SK-N-SH (cell line): ENCODE measurements at regions not wholly inside any gene's neighbourhood (a gene's known extent, or its start where the extent isn't known, plus 50 kb on each side); places are given as distances from the start of the nearest gene placed in this dataset.

Experiments used
- CTCF ChIA-PET: fragments of 300-600, 350-600 bp; formaldehyde crosslinking; extraction: SDS; loops from one replicate; lab custom pipeline; 2021; lab: Yijun Ruan, JAX
- POLR2A ChIA-PET: fragments of 350-600 bp; sonication (Branson Sonifier 250); formaldehyde crosslinking; extraction: SDS; loops from one replicate; lab custom pipeline; 2020; ENCODE audit warnings: antibody characterized with exemption, inconsistent platforms; lab: Yijun Ruan, JAX
- DNase-seq: peaks from one replicate; pipeline ENCODE4 v3.0.0; 2012
- H2AFZ ChIP-seq: fragments of 200-600 bp; sonication (generic); 2 replicates; pipeline ENCODE4 v1.8.1; 2016; ENCODE audit warnings: antibody characterized with exemption, mild to moderate bottlenecking, low read depth
- H3F3A ChIP-seq: fragments of 200-600 bp; sonication (generic); replicated peaks from 2 replicates; pipeline ENCODE3; 2016; ENCODE audit warnings: antibody characterized with exemption, mild to moderate bottlenecking; ENCODE audit not compliant: insufficient read depth
- H3K27ac ChIP-seq, 2 experiments: fragments of 200-500 bp in 1 of 2; fragments of 200-600 bp in 1 of 2; sonication (Bioruptor generic) in 1 of 2; sonication (generic), shearing (Covaris generic) in 1 of 2; 2 replicates each; pipeline versions ENCODE4 v1.5.1 to v1.6.1; 2014 to 2016; ENCODE audit warnings: low read depth in 2 of 2, inconsistent platforms in 1 of 2, low read length in 1 of 2, mild to moderate bottlenecking in 1 of 2, mixed read lengths in 1 of 2
- H3K27me3 ChIP-seq: fragments of 200-600 bp; sonication (generic), shearing (Covaris generic); 2 replicates; pipeline ENCODE4 v1.6.1; 2016; ENCODE audit warnings: mixed run types; ENCODE audit not compliant: insufficient read depth
- H3K36me3 ChIP-seq, 2 experiments: fragments of 200-500 bp in 1 of 2; fragments of 200-600 bp in 1 of 2; sonication (Bioruptor generic) in 1 of 2; sonication (generic) in 1 of 2; replicated peaks in 1 of 2; 2 replicates each; pipeline versions ENCODE3 to v1.5.1; 2014 to 2016; ENCODE audit warnings: low read length in 1 of 2, mild to moderate bottlenecking in 1 of 2; ENCODE audit not compliant: insufficient read depth in 2 of 2, control insufficient read depth in 1 of 2
- H3K4me1 ChIP-seq, 2 experiments: fragments of 200-500 bp in 1 of 2; fragments of 200-600 bp in 1 of 2; sonication (Bioruptor generic) in 1 of 2; sonication (generic), shearing (Covaris generic) in 1 of 2; 2 replicates each; pipeline versions ENCODE4 v1.5.1 to v1.6.1; 2014 to 2016; ENCODE audit warnings: low read depth in 1 of 2, low read length in 1 of 2, mixed run types in 1 of 2; ENCODE audit not compliant: insufficient read depth in 2 of 2, control insufficient read depth in 1 of 2
- H3K4me2 ChIP-seq: fragments of 200-600 bp; sonication (generic), shearing (Covaris generic); 2 replicates; pipeline ENCODE4 v1.6.1; 2017; ENCODE audit warnings: mixed run types
- H3K4me3 ChIP-seq, 2 experiments: fragments of 200-500 bp in 1 of 2; fragments of 200-600 bp in 1 of 2; sonication (Bioruptor generic) in 1 of 2; sonication (generic), shearing (Covaris generic) in 1 of 2; 2 replicates each; pipeline versions ENCODE4 v1.5.1 to v1.8.1; 2014 to 2016; ENCODE audit warnings: low read depth in 2 of 2, inconsistent platforms in 1 of 2, low read length in 1 of 2, mild to moderate bottlenecking in 1 of 2, mixed read lengths in 1 of 2, moderate library complexity in 1 of 2
- H3K79me2 ChIP-seq: fragments of 200-600 bp; sonication (generic); 2 replicates; pipeline ENCODE4 v1.8.1; 2017; ENCODE audit warnings: mild to moderate bottlenecking; ENCODE audit not compliant: insufficient read depth
- H3K9ac ChIP-seq: fragments of 200-600 bp; sonication (generic); 2 replicates; pipeline ENCODE4 v1.6.1; 2017; ENCODE audit warnings: mixed run types
- H3K9me2 ChIP-seq: fragments of 200-600 bp; sonication (generic); 2 replicates; pipeline ENCODE4 v1.6.1; 2017; ENCODE audit warnings: mixed run types
- H3K9me3 ChIP-seq: fragments of 200-600 bp; sonication (generic); 2 replicates; pipeline ENCODE4 v1.6.1; 2017; ENCODE audit warnings: mixed run types, mild to moderate bottlenecking, moderate library complexity
- H4K20me1 ChIP-seq: fragments of 200-600 bp; sonication (generic); 2 replicates; pipeline ENCODE4 v1.6.1; 2017; ENCODE audit warnings: mild to moderate bottlenecking, mixed run types; ENCODE audit not compliant: insufficient read depth
- CHD2 ChIP-seq: fragments of 150-350 bp; IDR thresholded peaks from 2 replicates; pipeline ENCODE4 v1.6.1; 2018; ENCODE audit warnings: low read length; ENCODE audit not compliant: partially characterized antibody
- ELF1 ChIP-seq: IDR thresholded peaks from 2 replicates; pipeline ENCODE4 v1.4.0; 2012
- EP300 ChIP-seq, 2 experiments: IDR thresholded peaks; 2 replicates each; pipeline versions ENCODE4 v1.4.0 to v1.6.1; 2012; ENCODE audit warnings: borderline replicate concordance in 1 of 2, low read depth in 1 of 2, low read length in 1 of 2
- EZH2phosphoT487 ChIP-seq: fragments of 200-600 bp; sonication (generic); IDR thresholded peaks from 2 replicates; pipeline ENCODE4 v1.6.1; 2017; ENCODE audit warnings: low read depth, mixed run types, mild to moderate bottlenecking, antibody characterized with exemption, moderate library complexity, borderline replicate concordance
- FOXJ3 ChIP-seq: sonication (generic); formaldehyde crosslinking; IDR thresholded peaks from 2 replicates; pipeline ENCODE4 v1.5.1; 2020; ENCODE audit warnings: mild to moderate bottlenecking, missing genetic modification reagents
- IRF3 ChIP-seq: fragments of 150-350 bp; IDR thresholded peaks from 2 replicates; pipeline ENCODE4 v1.6.1; 2016; ENCODE audit warnings: mild to moderate bottlenecking, low read depth, low read length
- MEF2A ChIP-seq: IDR thresholded peaks from 2 replicates; pipeline ENCODE4 v1.4.0; 2012; ENCODE audit warnings: low read depth, borderline replicate concordance
- MXI1 ChIP-seq: IDR thresholded peaks from 2 replicates; pipeline ENCODE4 v1.6.1; 2012; ENCODE audit warnings: mild to moderate bottlenecking, low read depth, low read length, improper control_type of control experiment
- NFIC ChIP-seq: IDR thresholded peaks from 2 replicates; pipeline ENCODE4 v1.4.0; 2012; ENCODE audit warnings: borderline replicate concordance
- NRF1 ChIP-seq: IDR thresholded peaks from 2 replicates; pipeline ENCODE4 v1.6.1; 2012; ENCODE audit warnings: low read depth, mild to moderate bottlenecking, low read length
- RCOR1 ChIP-seq: fragments of 150-350 bp; IDR thresholded peaks from 2 replicates; pipeline ENCODE4 v1.6.1; 2017; ENCODE audit warnings: antibody characterized with exemption, low read length
- REST ChIP-seq: IDR thresholded peaks from 2 replicates; pipeline ENCODE4 v1.6.1; 2012; ENCODE audit warnings: mild to moderate bottlenecking, low read depth, low read length, moderate library complexity
- RXRA ChIP-seq: IDR thresholded peaks from 2 replicates; pipeline ENCODE4 v1.4.0; 2012; ENCODE audit warnings: low read depth, mild to moderate bottlenecking, borderline replicate concordance
- SIN3A ChIP-seq: IDR thresholded peaks from 2 replicates; pipeline ENCODE4 v1.6.1; 2012; ENCODE audit warnings: low read depth, mild to moderate bottlenecking, low read length, moderate library complexity, borderline replicate concordance
- SMC3 ChIP-seq: IDR thresholded peaks from 2 replicates; pipeline ENCODE4 v1.6.1; 2012; ENCODE audit warnings: low read depth, low read length, improper control_type of control experiment
- TEAD4 ChIP-seq: IDR thresholded peaks from 2 replicates; pipeline ENCODE4 v1.4.0; 2012; ENCODE audit warnings: mild to moderate bottlenecking, borderline replicate concordance; ENCODE audit not compliant: insufficient read depth
- USF1 ChIP-seq: IDR thresholded peaks from 2 replicates; pipeline ENCODE4 v1.4.0; 2012; ENCODE audit warnings: low read depth, borderline replicate concordance
- YY1 ChIP-seq: IDR thresholded peaks from 2 replicates; pipeline ENCODE4 v1.4.0; 2012; ENCODE audit warnings: low read depth, mild to moderate bottlenecking
- WGBS: methylation state at CpG from one replicate; pipeline ENCODE4 v1.1.6; 2017; ENCODE audit warnings: low lambda C conversion rate; 5-methylcytosine and 5-hydroxymethylcytosine counted together

GRCh38 chr7:119964788-119965542 is 308.0 kb upstream of the KCND2 start:
- Histone ChIP-seq H3K27me3 (no peaks in the 10 kb centered on the region), H3K9me2 (no peaks in the 10 kb centered on the region), H4K20me1 (no peaks in the 10 kb centered on the region), H3K79me2 (no peaks in the 10 kb centered on the region), H3K9ac (no peak overlapping the region), H2AFZ (0 out of 2 replicates have a peak overlapping the region, but pooled peaks have one; percentile 2), H3K4me3 (no peak overlapping the region), H3K4me2 (no peak overlapping the region), H3K4me1 (no peaks in the 10 kb centered on the region), H3K9me3 (no peaks in the 10 kb centered on the region), H3K36me3 (no peaks in the 10 kb centered on the region), H3F3A (peaks cover 3% of the 10 kb centered on the region), H3K27ac (no peak overlapping the region)
- DNase-seq, result no peak
- WGBS, result 0% methylated on average over 1 of the region's 1 CpG
- TF ChIP-seq IRF3 (no peak), CHD2 (no peak), EZH2phosphoT487 (no peak), FOXJ3 (CRISPR knock-in tag) (no peak), RXRA (no peak)
- ChIA-PET POLR2A (no interaction called here), CTCF (interaction anchor here (0.7 to 1.2 kb wide), 2 partner anchors 29 to 161 kb away, joined by 3 to 6 read pairs; no protein-coding TSS in a partner anchor)

- no peaks in the 10 kb centered on the region for H3K9me3 ChIP-seq
- H3K9ac ChIP-seq, result no peak overlapping the region
- H4K20me1 ChIP-seq, result no peaks in the 10 kb centered on the region
- H3K4me1 ChIP-seq, result no peaks in the 10 kb centered on the region
- ChIA-PET POLR2A (no interaction called here), CTCF (interaction anchor here (0.6 to 1.1 kb wide), 2 partner anchors 10 to 31 kb away, joined by 3 read pairs; no protein-coding TSS in a partner anchor)
- H3K27me3 ChIP-seq, result no peaks in the 10 kb centered on the region
- no peaks in the 10 kb centered on the region for H3F3A ChIP-seq
- 0 out of 2 replicates have a peak overlapping the region, but pooled peaks have one; percentile 6 for H2AFZ ChIP-seq
- H3K27ac ChIP-seq, result no peak overlapping the region
- DNase-seq, result no peak
- no peaks in the 10 kb centered on the region for H3K9me2 ChIP-seq
- H3K4me3 ChIP-seq, result no peak overlapping the region
- no peak overlapping the region for H3K4me2 ChIP-seq
- H3K79me2 ChIP-seq, result no peaks in the 10 kb centered on the region
- no peaks in the 10 kb centered on the region for H3K36me3 ChIP-seq
- 0% methylated on average over 4 of the region's 4 CpGs for WGBS
- TF ChIP-seq ELF1, result no peak
- TF ChIP-seq TEAD4, result no peak
- TF ChIP-seq EP300 (IDR thresholded peaks at IDR 0.05; ENCODE audit: borderline replicate concordance in 1 of 2, low read depth in 1 of 2, low read length in 1 of 2), result no peak
- no peak for TF ChIP-seq NFIC
- no peak for TF ChIP-seq YY1
- TF ChIP-seq RCOR1, result no peak
- no peak for TF ChIP-seq IRF3
- TF ChIP-seq SIN3A, result no peak
- TF ChIP-seq USF1, result no peak
- no peak for TF ChIP-seq SMC3
- no peak for TF ChIP-seq CHD2
- no peak for TF ChIP-seq MXI1
- TF ChIP-seq MEF2A, result no peak
- no peak for TF ChIP-seq REST
- no peak for TF ChIP-seq NRF1
Observed at GRCh38 chr7:119967221-119967620, 305.8 kb upstream of the KCND2 start.
